MM.1S (cell line): ENCODE measurements at regions not wholly inside any gene's neighbourhood (a gene's known extent, or its start where the extent isn't known, plus 50 kb on each side); places are given as distances from the start of the nearest gene placed in this dataset.

Experiments used
- EZH2 ChIP-seq: fragments of 300-600 bp; sonication (generic); optimal IDR thresholded peaks from 2 replicates; pipeline ENCODE3; 2017; ENCODE audit warnings: low read depth, mild to moderate bottlenecking, antibody characterized with exemption, low read length, mixed read lengths
- EZH2phosphoT487 ChIP-seq: fragments of 300-600 bp; sonication (generic); IDR thresholded peaks from 2 replicates; pipeline ENCODE4 v1.6.1; 2018; ENCODE audit warnings: antibody characterized with exemption, low read length
- TF ChIP-seq, protein P1 (sequence below): fragments of 300-600 bp; sonication (generic); IDR thresholded peaks from 2 replicates; pipeline ENCODE4 v1.5.1; 2016; ENCODE audit warnings: antibody characterized with exemption, low read length, mixed read lengths

DNA sequence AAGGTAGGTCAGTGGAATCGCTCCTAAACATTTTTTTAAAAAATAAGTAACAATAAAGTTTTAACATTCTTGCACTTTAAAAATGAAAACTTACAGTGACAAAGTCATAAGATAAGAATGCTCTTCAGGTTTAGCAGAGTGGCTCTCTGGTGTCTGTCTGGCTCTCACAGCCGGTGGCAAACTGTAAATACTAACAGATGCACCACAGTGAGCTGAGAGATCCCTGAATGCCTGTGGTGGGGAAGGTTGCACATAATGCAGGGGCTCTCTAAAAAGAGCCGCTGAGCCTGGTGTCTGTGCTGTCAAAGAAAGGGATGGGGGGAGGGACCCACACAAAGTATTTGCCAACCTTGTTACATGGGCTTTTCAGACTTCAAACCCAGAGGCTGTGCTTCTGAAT lies 498.3 kb downstream of the CCSER2 start:
- TF ChIP-seq, protein P1, sequence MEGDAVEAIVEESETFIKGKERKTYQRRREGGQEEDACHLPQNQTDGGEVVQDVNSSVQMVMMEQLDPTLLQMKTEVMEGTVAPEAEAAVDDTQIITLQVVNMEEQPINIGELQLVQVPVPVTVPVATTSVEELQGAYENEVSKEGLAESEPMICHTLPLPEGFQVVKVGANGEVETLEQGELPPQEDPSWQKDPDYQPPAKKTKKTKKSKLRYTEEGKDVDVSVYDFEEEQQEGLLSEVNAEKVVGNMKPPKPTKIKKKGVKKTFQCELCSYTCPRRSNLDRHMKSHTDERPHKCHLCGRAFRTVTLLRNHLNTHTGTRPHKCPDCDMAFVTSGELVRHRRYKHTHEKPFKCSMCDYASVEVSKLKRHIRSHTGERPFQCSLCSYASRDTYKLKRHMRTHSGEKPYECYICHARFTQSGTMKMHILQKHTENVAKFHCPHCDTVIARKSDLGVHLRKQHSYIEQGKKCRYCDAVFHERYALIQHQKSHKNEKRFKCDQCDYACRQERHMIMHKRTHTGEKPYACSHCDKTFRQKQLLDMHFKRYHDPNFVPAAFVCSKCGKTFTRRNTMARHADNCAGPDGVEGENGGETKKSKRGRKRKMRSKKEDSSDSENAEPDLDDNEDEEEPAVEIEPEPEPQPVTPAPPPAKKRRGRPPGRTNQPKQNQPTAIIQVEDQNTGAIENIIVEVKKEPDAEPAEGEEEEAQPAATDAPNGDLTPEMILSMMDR, result no peak
- no peak for TF ChIP-seq EZH2
- TF ChIP-seq EZH2phosphoT487, result no peak
